ENCODE measurements at regions not wholly inside any gene's neighbourhood (a gene's known extent, or its start where the extent isn't known, plus 50 kb on each side); places are given as distances from the start of the nearest gene placed in this dataset.
"Not testable (repeated sequence)": the region's sequence is repeated elsewhere in the genome, so short reads cannot be mapped to it uniquely, and the experiment has no call there.

- ATAC-seq (no peak), DNase-seq (no peak)
- intact Hi-C loops (cut with DNase I): no loop called here
- H3K9me3 ChIP-seq: no peaks in the 10 kb centered on the region
- H3K27me3 ChIP-seq: no peaks in the 10 kb centered on the region
- H3K36me3 ChIP-seq (replicated peaks in 1 of 2; ENCODE audit: insufficient read depth in 1 of 2, low read depth in 2 of 2): no peaks in the 10 kb centered on the region
- TF ChIP-seq POLR2A (IDR thresholded peaks at IDR 0.05) (no peak), CTCF (IDR thresholded peaks at IDR 0.05) (no peak)
- no peaks in the 10 kb centered on the region for H3K4me1 ChIP-seq
- no peak overlapping the region for H3K4me3 ChIP-seq
- H3K27ac ChIP-seq: no peak overlapping the region
These were observed 52.0 kb upstream of the FYN start for GRCh38 chr6:111925296-111925695.

- Histone ChIP-seq H3K27ac (no peak overlapping the region), H3K36me3 (replicated peaks in 1 of 2; ENCODE audit: insufficient read depth in 1 of 2, low read depth in 2 of 2) (no peaks in the 10 kb centered on the region), H3K9me3 (peaks cover 0 to under 1% (median 0%) of the 10 kb centered on the region in 3 donors), H3K27me3 (no peaks in the 10 kb centered on the region), H3K4me1 (no peaks in the 10 kb centered on the region), H3K4me3 (no peak overlapping the region)
- 67 to 72% methylated on average over 7 of the region's 7 CpGs for WGBS, 2 donors
- no peak for TF ChIP-seq POLR2A (IDR thresholded peaks at IDR 0.05)
- TF ChIP-seq CTCF (IDR thresholded peaks at IDR 0.05): no peak
- ATAC-seq (no peak), DNase-seq (no peak)
- intact Hi-C loops (cut with DNase I): no loop called here
These were observed 53.6 kb upstream of the FYN start for GRCh38 chr6:111926731-111927302.

GRCh38 chr6:111927321-111927720 is 54.1 kb upstream of the FYN start:
- H3K4me3 ChIP-seq: no peak overlapping the region
- no peak overlapping the region for H3K27ac ChIP-seq
- H3K4me1 ChIP-seq: no peaks in the 10 kb centered on the region
- DNase-seq: no peak
- H3K36me3 ChIP-seq (replicated peaks in 1 of 2; ENCODE audit: insufficient read depth in 1 of 2, low read depth in 2 of 2): no peaks in the 10 kb centered on the region
- 70 to 72% methylated on average over 4 to 7 of the region's 7 CpGs for WGBS, 2 donors
- no peaks in the 10 kb centered on the region for H3K27me3 ChIP-seq
- H3K9me3 ChIP-seq: peaks cover 0 to 5% (median 0%) of the 10 kb centered on the region in 3 donors
- ATAC-seq: no peak
- intact Hi-C loops (cut with DNase I): no loop called here
- TF ChIP-seq CTCF (IDR thresholded peaks at IDR 0.05): no peak
- no peak for TF ChIP-seq POLR2A (IDR thresholded peaks at IDR 0.05)

- intact Hi-C loops (cut with DNase I): no loop called here
- peaks cover 0 to 10% (median 0%) of the 10 kb centered on the region in 3 donors for H3K9me3 ChIP-seq
- H3K36me3 ChIP-seq (replicated peaks in 1 of 2; ENCODE audit: insufficient read depth in 1 of 2, low read depth in 2 of 2): no peaks in the 10 kb centered on the region
- no peak for TF ChIP-seq CTCF (IDR thresholded peaks at IDR 0.05)
- no peak for TF ChIP-seq POLR2A (IDR thresholded peaks at IDR 0.05)
- H3K4me3 ChIP-seq: no peak overlapping the region
- no peak overlapping the region for H3K27ac ChIP-seq
- 86 to 91% methylated on average over 1 of the region's 1 CpG for WGBS, 2 donors
- ATAC-seq (no peak), DNase-seq (no peak)
- H3K4me1 ChIP-seq: no peaks in the 10 kb centered on the region
- no peaks in the 10 kb centered on the region for H3K27me3 ChIP-seq
These were observed 54.9 kb upstream of the FYN start for GRCh38 chr6:111928139-111928538.

- WGBS, 2 donors: 47 to 53% methylated on average over 2 to 5 of the region's 5 CpGs
- H3K4me3 ChIP-seq; H3K27me3 ChIP-seq; intact Hi-C loops (cut with DNase I); H3K4me1 ChIP-seq; ATAC-seq; H3K27ac ChIP-seq; H3K36me3 ChIP-seq (replicated peaks in 1 of 2; ENCODE audit: insufficient read depth in 1 of 2, low read depth in 2 of 2); DNase-seq; H3K9me3 ChIP-seq: not testable (repeated sequence)
These were observed 61.4 kb upstream of the FYN start for GRCh38 chr6:111934611-111935010.

All from body of pancreas (tissue), 4 donors.